ENCODE measurements at regions not wholly inside any gene's neighbourhood (a gene's known extent, or its start where the extent isn't known, plus 50 kb on each side); places are given as distances from the start of the nearest gene placed in this dataset.

- TF ChIP-seq CTCF (conservative IDR thresholded peaks at IDR 0.05; ENCODE audit: low read length) (no peak), EZH2phosphoT487 (IDR thresholded peaks at IDR 0.05; ENCODE audit: borderline replicate concordance) (no peak)
These were observed 68.3 kb upstream of the FICD start for GRCh38 chr12:108446766-108447165.

Data from Loucy (cell line).